RWPE2 (cell line): ENCODE measurements at regions not wholly inside any gene's neighbourhood (a gene's known extent, or its start where the extent isn't known, plus 50 kb on each side); places are given as distances from the start of the nearest gene placed in this dataset.

Experiments
- ATAC-seq: fragments of 200-7000 bp; cut with Tn5 transposase; 3 replicates; pipeline ENCODE4 v1.9.1; 2021; ENCODE audit warnings: low read depth
- DNase-seq: peaks from one replicate; pipeline ENCODE4 v3.0.0-alpha.2; 2020; ENCODE audit warnings: low spot score
- H3K27ac ChIP-seq: fragments of 450-650 bp; 2 replicates; pipeline ENCODE4 v1.5.1; 2017; ENCODE audit warnings: mild to moderate bottlenecking; ENCODE audit not compliant: poor library complexity, severe bottlenecking
- H3K27me3 ChIP-seq: fragments of 250-450 bp; sonication (Bioruptor Pico); 2 replicates; pipeline ENCODE4 v1.5.1; 2021; ENCODE audit warnings: mild to moderate bottlenecking, moderate library complexity; ENCODE audit not compliant: insufficient read depth, poor library complexity, severe bottlenecking
- H3K36me3 ChIP-seq: fragments of 250-450 bp; sonication (Bioruptor Pico); 2 replicates; pipeline ENCODE4 v1.5.1; 2020; ENCODE audit warnings: low read depth, mild to moderate bottlenecking, moderate library complexity
- H3K4me1 ChIP-seq: fragments of 250-450 bp; sonication (Bioruptor Pico); 2 replicates; pipeline ENCODE4 v1.5.1; 2021; ENCODE audit warnings: mild to moderate bottlenecking, moderate library complexity; ENCODE audit not compliant: insufficient read depth, poor library complexity, severe bottlenecking
- H3K4me3 ChIP-seq: fragments of 250-450 bp; sonication (Bioruptor Pico); 2 replicates; pipeline ENCODE4 v1.5.1; 2021; ENCODE audit warnings: mild to moderate bottlenecking, moderate library complexity; ENCODE audit not compliant: severe bottlenecking
- H3K9me3 ChIP-seq: fragments of 250-450 bp; sonication (Bioruptor Pico); 2 replicates; pipeline ENCODE4 v1.5.1; 2021; ENCODE audit warnings: mild to moderate bottlenecking, moderate library complexity; ENCODE audit not compliant: severe bottlenecking
- CTCF ChIP-seq: fragments of 450-650 bp; IDR thresholded peaks from one replicate; pipeline ENCODE4 v1.5.1; 2017; ENCODE audit warnings: mild to moderate bottlenecking, moderate library complexity; ENCODE audit not compliant: poor library complexity, severe bottlenecking

- no peaks in the 10 kb centered on the region for H3K9me3 ChIP-seq
- no peaks in the 10 kb centered on the region for H3K36me3 ChIP-seq
- ATAC-seq (no peak), DNase-seq (no peak)
- no peak overlapping the region for H3K27ac ChIP-seq
- TF ChIP-seq CTCF, result no peak
- H3K4me3 ChIP-seq, result no peak overlapping the region
- H3K4me1 ChIP-seq, result no peaks in the 10 kb centered on the region
- no peaks in the 10 kb centered on the region for H3K27me3 ChIP-seq
These were observed 75.7 kb downstream of the RBM43 start for GRCh38 chr2:151186011-151186410.

- Histone ChIP-seq H3K4me1 (no peaks in the 10 kb centered on the region), H3K9me3 (no peaks in the 10 kb centered on the region), H3K4me3 (no peak overlapping the region), H3K27ac (no peak overlapping the region), H3K27me3 (no peaks in the 10 kb centered on the region), H3K36me3 (no peaks in the 10 kb centered on the region)
- no peak for TF ChIP-seq CTCF
- DNase-seq (no peak), ATAC-seq (no peak)
These were observed 78.5 kb downstream of the RBM43 start for GRCh38 chr2:151182899-151183809.

GRCh38 chr2:151182396-151182795 is 79.3 kb downstream of the RBM43 start:
- H3K9me3 ChIP-seq, result no peaks in the 10 kb centered on the region
- no peaks in the 10 kb centered on the region for H3K36me3 ChIP-seq
- H3K27me3 ChIP-seq, result no peaks in the 10 kb centered on the region
- no peak for TF ChIP-seq CTCF
- no peak overlapping the region for H3K4me3 ChIP-seq
- H3K27ac ChIP-seq, result no peak overlapping the region
- no peaks in the 10 kb centered on the region for H3K4me1 ChIP-seq
- DNase-seq, result no peak
- no peak for ATAC-seq

- no peak for TF ChIP-seq CTCF
- H3K36me3 ChIP-seq, result no peaks in the 10 kb centered on the region
- no peak overlapping the region for H3K27ac ChIP-seq
- no peak for DNase-seq
- H3K27me3 ChIP-seq, result no peaks in the 10 kb centered on the region
- H3K9me3 ChIP-seq, result no peaks in the 10 kb centered on the region
- H3K4me3 ChIP-seq, result no peak overlapping the region
- no peak for ATAC-seq
- no peaks in the 10 kb centered on the region for H3K4me1 ChIP-seq
These were observed 80.1 kb downstream of the RBM43 start for GRCh38 chr2:151181524-151181923.

GRCh38 chr2:151180123-151180522 is 81.5 kb downstream of the RBM43 start:
- Histone ChIP-seq H3K36me3 (no peaks in the 10 kb centered on the region), H3K27ac (no peak overlapping the region), H3K4me1 (no peaks in the 10 kb centered on the region), H3K9me3 (no peaks in the 10 kb centered on the region), H3K27me3 (peaks cover 5% of the 10 kb centered on the region), H3K4me3 (no peak overlapping the region)
- no peak for TF ChIP-seq CTCF
- DNase-seq (no peak), ATAC-seq (no peak)
